Common myeloid progenitor, CD34-positive (primary cell): ENCODE measurements at regions not wholly inside any gene's neighbourhood (a gene's known extent, or its start where the extent isn't known, plus 50 kb on each side); places are given as distances from the start of the nearest gene placed in this dataset.

Experiments
- CTCF ChIA-PET: fragments of 350-600 bp; sonication (Branson Sonifier 250); formaldehyde crosslinking; loops from one replicate; lab custom pipeline; 2021; ENCODE audit warnings: antibody characterized with exemption; lab: Charles Lee
- POLR2A ChIA-PET: fragments of 350-600 bp; sonication (Branson Sonifier 250); formaldehyde crosslinking; loops from one replicate; lab custom pipeline; 2021; ENCODE audit warnings: antibody characterized with exemption; lab: Charles Lee
- DNase-seq, 3 donors: peaks; one replicate each; pipeline versions ENCODE4 v3.0.0 to v3.0.0-alpha.2; 2013
- H3K27ac ChIP-seq, 2 experiments: 1 replicate in 1 of 2; 2 replicates in 1 of 2; pipeline ENCODE4 v1.7.0; 2013; ENCODE audit warnings: inconsistent platforms in 2 of 2, low read length in 2 of 2, mild to moderate bottlenecking in 2 of 2, low read depth in 1 of 2, moderate library complexity in 1 of 2; ENCODE audit not compliant: severe bottlenecking in 2 of 2, insufficient read depth in 1 of 2, poor library complexity in 1 of 2
- H3K27me3 ChIP-seq, 5 experiments: replicated peaks in 2 of 5; 1 replicate in 3 of 5; 2 replicates in 2 of 5; pipeline versions ENCODE4 v1.6.1 to v1.7.0; 2013; ENCODE audit warnings: low read length in 4 of 5, mild to moderate bottlenecking in 2 of 5, moderate library complexity in 2 of 5, inconsistent platforms in 1 of 5; ENCODE audit not compliant: insufficient read depth in 5 of 5, control insufficient read depth in 4 of 5
- H3K36me3 ChIP-seq, 4 experiments: 1 replicate in 2 of 4; 2 replicates in 2 of 4; pipeline versions ENCODE4 v1.6.1 to v1.7.0; 2013; ENCODE audit warnings: low read length in 3 of 4, control low read depth in 1 of 4, mild to moderate bottlenecking in 1 of 4; ENCODE audit not compliant: control insufficient read depth in 4 of 4, insufficient read depth in 4 of 4
- H3K4me1 ChIP-seq, 4 experiments: 1 replicate in 3 of 4; 2 replicates in 1 of 4; pipeline versions ENCODE4 v1.6.1 to v1.7.1; 2013; ENCODE audit warnings: low read length in 3 of 4, mild to moderate bottlenecking in 3 of 4, control low read depth in 1 of 4, inconsistent platforms in 1 of 4, moderate library complexity in 1 of 4; ENCODE audit not compliant: control insufficient read depth in 4 of 4, insufficient read depth in 4 of 4; ENCODE audit errors: control extremely low read depth in 1 of 4
- H3K4me3 ChIP-seq, 7 experiments: 1 replicate in 4 of 7; 2 replicates in 3 of 7; pipeline versions ENCODE4 v1.5.1 to v1.7.0; 2013; ENCODE audit warnings: mild to moderate bottlenecking in 7 of 7, low read length in 6 of 7, moderate library complexity in 6 of 7, inconsistent platforms in 2 of 7, low read depth in 2 of 7, control low read depth in 1 of 7; ENCODE audit not compliant: insufficient read depth in 4 of 7, control insufficient read depth in 1 of 7; ENCODE audit errors: extremely low read depth in 1 of 7
- H3K9me3 ChIP-seq, 5 experiments: 1 replicate in 4 of 5; 2 replicates in 1 of 5; pipeline versions ENCODE4 v1.6.1 to v1.7.1; 2013; ENCODE audit warnings: low read length in 4 of 5, mild to moderate bottlenecking in 2 of 5, inconsistent platforms in 1 of 5, low read depth in 1 of 5, moderate library complexity in 1 of 5; ENCODE audit not compliant: control insufficient read depth in 4 of 5, insufficient read depth in 2 of 5; ENCODE audit errors: control extremely low read depth in 1 of 5
- WGBS: methylation state at CpG from one replicate; pipeline ENCODE4 v1.1.5; 2013; ENCODE audit not compliant: insufficient coverage; 5-methylcytosine and 5-hydroxymethylcytosine counted together

GRCh38 chr3:66152336-66152735 lies 68.5 kb upstream of the SLC25A26 start:
- no peaks in the 10 kb centered on the region for H3K4me1 ChIP-seq
- no peak overlapping the region for H3K27ac ChIP-seq
- WGBS: no CpG with 5 or more reads among the region's 2 CpGs
- POLR2A ChIA-PET: no interaction called here
- no peak overlapping the region for H3K4me3 ChIP-seq
- no peaks in the 10 kb centered on the region for H3K9me3 ChIP-seq
- H3K27me3 ChIP-seq: peaks cover 0 to 14% (median 4%) of the 10 kb centered on the region in 5 experiments
- CTCF ChIA-PET: interaction anchor here (1.2 kb wide), 1 partner anchor 22 kb away, joined by 3 read pairs; no protein-coding TSS in a partner anchor
- DNase-seq: no peak
- H3K36me3 ChIP-seq: no peaks in the 10 kb centered on the region

- H3K4me3 ChIP-seq: no peak overlapping the region
- no peak for DNase-seq
- H3K9me3 ChIP-seq: no peaks in the 10 kb centered on the region
- no peak overlapping the region for H3K27ac ChIP-seq
- no peaks in the 10 kb centered on the region for H3K4me1 ChIP-seq
- POLR2A ChIA-PET: interaction anchor here (0.5 kb wide), 1 partner anchor 18 kb away, joined by 4 read pairs; no protein-coding TSS in a partner anchor
- CTCF ChIA-PET: interaction anchor here (0.6 to 1.3 kb wide), 2 partner anchors 14 to 102 kb away, joined by 3 to 7 read pairs; no protein-coding TSS in a partner anchor
- no peaks in the 10 kb centered on the region for H3K36me3 ChIP-seq
- WGBS: 100% methylated on average over 3 of the region's 5 CpGs
- H3K27me3 ChIP-seq: peaks cover 0 to 14% (median 3%) of the 10 kb centered on the region in 5 experiments
Measured at GRCh38 chr3:66150977-66151376, 69.8 kb upstream of the SLC25A26 start.

GRCh38 chr3:66149269-66149668 lies 71.5 kb upstream of the SLC25A26 start:
- Histone ChIP-seq H3K27ac (no peak overlapping the region), H3K4me3 (no peak overlapping the region), H3K36me3 (no peaks in the 10 kb centered on the region), H3K27me3 (peaks cover 0 to 14% (median 3%) of the 10 kb centered on the region in 5 experiments), H3K4me1 (no peaks in the 10 kb centered on the region), H3K9me3 (no peaks in the 10 kb centered on the region)
- no peak for DNase-seq
- ChIA-PET POLR2A (no interaction called here), CTCF (no interaction called here)
- WGBS: no CpG with 5 or more reads among the region's 1 CpG

GRCh38 chr3:66145408-66145733 lies 75.4 kb upstream of the SLC25A26 start:
- no peaks in the 10 kb centered on the region for H3K36me3 ChIP-seq
- H3K9me3 ChIP-seq: no peaks in the 10 kb centered on the region
- no peak overlapping the region for H3K27ac ChIP-seq
- H3K27me3 ChIP-seq: peaks cover 0 to 3% (median 2%) of the 10 kb centered on the region in 5 experiments
- H3K4me3 ChIP-seq: no peak overlapping the region
- POLR2A ChIA-PET: no interaction called here
- CTCF ChIA-PET: no interaction called here
- no peak for DNase-seq
- H3K4me1 ChIP-seq: no peaks in the 10 kb centered on the region

GRCh38 chr3:66144568-66145407 lies 76.0 kb upstream of the SLC25A26 start:
- CTCF ChIA-PET: no interaction called here
- DNase-seq: no peak
- WGBS: 91% methylated on average over 5 of the region's 7 CpGs

GRCh38 chr3:66142079-66142478 lies 78.7 kb upstream of the SLC25A26 start:
- no peaks in the 10 kb centered on the region for H3K4me1 ChIP-seq
- POLR2A ChIA-PET: no interaction called here
- H3K27me3 ChIP-seq: peaks cover 0 to 5% (median 4%) of the 10 kb centered on the region in 5 experiments
- no peak overlapping the region for H3K27ac ChIP-seq
- DNase-seq: no peak
- no peaks in the 10 kb centered on the region for H3K9me3 ChIP-seq
- H3K4me3 ChIP-seq: no peak overlapping the region
- 100% methylated on average over 1 of the region's 1 CpG for WGBS
- CTCF ChIA-PET: interaction anchor here (0.5 kb wide), 1 partner anchor 91 kb away, joined by 3 read pairs; no protein-coding TSS in a partner anchor
- H3K36me3 ChIP-seq: no peaks in the 10 kb centered on the region

More at GRCh38 chr3:66144568-66145407, 76.0 kb upstream of the SLC25A26 start:
- no peak overlapping the region for H3K4me3 ChIP-seq
- no peak overlapping the region for H3K27ac ChIP-seq
- POLR2A ChIA-PET: no interaction called here
- H3K36me3 ChIP-seq: no peaks in the 10 kb centered on the region
- no peaks in the 10 kb centered on the region for H3K4me1 ChIP-seq
- peaks cover 0 to 6% (median 2%) of the 10 kb centered on the region in 5 experiments for H3K27me3 ChIP-seq
- H3K9me3 ChIP-seq: no peaks in the 10 kb centered on the region

GRCh38 chr3:66140743-66141372 lies 79.9 kb upstream of the SLC25A26 start:
- peak in 2 of 3 donors; percentile 0 to 7 for DNase-seq
- CTCF ChIA-PET: interaction anchor here (0.5 to 1.0 kb wide), 2 partner anchors 13 to 404 kb away, joined by 3 to 4 read pairs; no protein-coding TSS in a partner anchor
- no peak overlapping the region for H3K27ac ChIP-seq
- WGBS: 93% methylated on average over 4 of the region's 7 CpGs
- no peaks in the 10 kb centered on the region for H3K9me3 ChIP-seq
- no peaks in the 10 kb centered on the region for H3K36me3 ChIP-seq
- H3K27me3 ChIP-seq: peaks cover 0 to 5% (median 4%) of the 10 kb centered on the region in 5 experiments
- no peak overlapping the region for H3K4me3 ChIP-seq
- POLR2A ChIA-PET: no interaction called here
- H3K4me1 ChIP-seq: no peaks in the 10 kb centered on the region
